GM12878 (cell line): ENCODE measurements at regions not wholly inside any gene's neighbourhood (a gene's known extent, or its start where the extent isn't known, plus 50 kb on each side); places are given as distances from the start of the nearest gene placed in this dataset.

ENCODE experiments used
- ATF3 ChIP-seq: IDR thresholded peaks from 2 replicates; pipeline ENCODE4 v1.6.1; 2011; ENCODE audit warnings: low read depth, mild to moderate bottlenecking, low read length, moderate library complexity, borderline replicate concordance; ENCODE audit errors: extremely low read depth
- BCL3 ChIP-seq: IDR thresholded peaks from 2 replicates; pipeline ENCODE4 v1.6.1; 2011; ENCODE audit warnings: borderline replicate concordance, low read depth, mild to moderate bottlenecking, moderate library complexity, low read length; ENCODE audit not compliant: insufficient read depth, poor library complexity, severe bottlenecking
- CTCF ChIP-seq, 3 experiments: IDR thresholded peaks in 2 of 3; conservative IDR thresholded peaks in 1 of 3; 2 replicates each; pipeline ENCODE4 v1.5.1; 2011; ENCODE audit warnings: low read depth in 3 of 3, low read length in 3 of 3, mild to moderate bottlenecking in 3 of 3, control low read depth in 2 of 3, moderate library complexity in 2 of 3, inconsistent platforms in 1 of 3, mixed read lengths in 1 of 3; ENCODE audit not compliant: control insufficient read depth in 2 of 3, insufficient read depth in 1 of 3; ENCODE audit errors: extremely low read depth in 1 of 3
- MAX ChIP-seq: IDR thresholded peaks from 2 replicates; pipeline ENCODE4 v1.6.1; 2012; ENCODE audit warnings: low read depth, low read length, improper control_type of control experiment
- POLR2A ChIP-seq: IDR thresholded peaks from 2 replicates; pipeline ENCODE4 v1.6.1; 2011; ENCODE audit warnings: low read depth, mild to moderate bottlenecking, low read length
- POLR2AphosphoS5 ChIP-seq: IDR thresholded peaks from 2 replicates; pipeline ENCODE4 v1.6.1; 2011; ENCODE audit warnings: mild to moderate bottlenecking, low read length, inconsistent platforms
- SMARCA5 ChIP-seq: fragments of 450-650 bp; IDR thresholded peaks from 2 replicates; pipeline ENCODE4 v1.6.1; 2017; ENCODE audit warnings: mild to moderate bottlenecking
- SP1 ChIP-seq: IDR thresholded peaks from one replicate; pipeline ENCODE4 v1.6.1; 2011; ENCODE audit warnings: low read depth, low read length
- SUZ12 ChIP-seq: fragments of 200-600 bp; sonication (generic); IDR thresholded peaks from one replicate; pipeline ENCODE4 v1.6.1; 2018; ENCODE audit warnings: antibody characterized with exemption, mild to moderate bottlenecking; ENCODE audit not compliant: unreplicated experiment
- TAF1 ChIP-seq: IDR thresholded peaks from 2 replicates; pipeline ENCODE4 v1.6.1; 2011; ENCODE audit warnings: mild to moderate bottlenecking, low read depth, low read length, borderline replicate concordance
- TARDBP ChIP-seq: IDR thresholded peaks from 2 replicates; pipeline ENCODE4 v1.6.1; 2016; ENCODE audit warnings: borderline replicate concordance
- TCF12 ChIP-seq: IDR thresholded peaks from 2 replicates; pipeline ENCODE4 v1.6.1; 2011; ENCODE audit warnings: low read depth, mild to moderate bottlenecking, low read length
- ZBTB11 ChIP-seq: fragments of 450-650 bp; formaldehyde crosslinking; IDR thresholded peaks from 2 replicates; pipeline ENCODE4 v1.5.0; 2022; ENCODE audit warnings: mild to moderate bottlenecking, missing genetic modification characterization

GRCh38 chr20:21873291-21873690 is 167.8 kb downstream of the PAX1 start:
- TF ChIP-seq POLR2A (no peak), ATF3 (no peak), TCF12 (no peak), ZBTB11 (no peak), TAF1 (no peak), BCL3 (no peak), TARDBP (no peak), SP1 (no peak), CTCF (IDR thresholded peaks at IDR 0.05 in 2 of 3, conservative IDR thresholded peaks at IDR 0.05 in 1 of 3; ENCODE audit: control insufficient read depth in 2 of 3, extremely low read depth in 1 of 3, insufficient read depth in 1 of 3, low read depth in 3 of 3, low read length in 3 of 3) (no peak), SUZ12 (no peak), SMARCA5 (no peak), POLR2AphosphoS5 (no peak), MAX (no peak)
